Ammon's horn (tissue), 1 donor: ENCODE measurements at regions not wholly inside any gene's neighbourhood (a gene's known extent, or its start where the extent isn't known, plus 50 kb on each side); places are given as distances from the start of the nearest gene placed in this dataset.
"Not testable (repeated sequence)": the region's sequence is repeated elsewhere in the genome, so short reads cannot be mapped to it uniquely, and the experiment has no call there.

ENCODE experiments used
- DNase-seq: peaks from one replicate; pipeline ENCODE4 v3.0.0-alpha.2; 2016; ENCODE audit warnings: low spot score

- DNase-seq, result no peak
These were observed 131.3 kb downstream of the LPIN1 start for GRCh38 chr2:11877764-11878163.

- DNase-seq, result not testable (repeated sequence)
These were observed 138.8 kb downstream of the LPIN1 start for GRCh38 chr2:11885253-11885652.

- not testable (repeated sequence) for DNase-seq
These were observed 140.5 kb downstream of the LPIN1 start for GRCh38 chr2:11886899-11887298.

GRCh38 chr2:11889101-11889850 is 142.8 kb downstream of the LPIN1 start:
- no peak for DNase-seq

- no peak for DNase-seq
These were observed 143.4 kb downstream of the LPIN1 start for GRCh38 chr2:11889854-11890253.

- no peak for DNase-seq
These were observed 144.6 kb downstream of the LPIN1 start for GRCh38 chr2:11891028-11891427.

GRCh38 chr2:11891671-11892440 is 145.4 kb downstream of the LPIN1 start:
- no peak for DNase-seq

GRCh38 chr2:11896386-11896785 is 150.0 kb downstream of the LPIN1 start:
- DNase-seq, result no peak

- no peak for DNase-seq
These were observed 152.1 kb downstream of the LPIN1 start for GRCh38 chr2:11898576-11898975.

GRCh38 chr2:11899264-11899818 is 152.9 kb downstream of the LPIN1 start:
- DNase-seq, result no peak

- not testable (repeated sequence) for DNase-seq
These were observed 154.5 kb downstream of the LPIN1 start for GRCh38 chr2:11900891-11901290.

GRCh38 chr2:11901351-11902069 is 155.1 kb downstream of the LPIN1 start:
- no peak for DNase-seq

- no peak for DNase-seq
These were observed 156.7 kb downstream of the LPIN1 start for GRCh38 chr2:11903085-11903606.

GRCh38 chr2:11904029-11904428 is 157.6 kb downstream of the LPIN1 start:
- DNase-seq, result no peak

GRCh38 chr2:11904941-11905340 is 158.5 kb downstream of the LPIN1 start:
- DNase-seq, result no peak

- DNase-seq, result peak; percentile 29
These were observed 160.8 kb downstream of the LPIN1 start for GRCh38 chr2:11907190-11907589.

GRCh38 chr2:11910971-11911370 is 164.5 kb downstream of the LPIN1 start:
- no peak for DNase-seq

GRCh38 chr2:11912980-11913379 is 166.5 kb downstream of the LPIN1 start:
- DNase-seq, result no peak

- no peak for DNase-seq
These were observed 168.0 kb downstream of the LPIN1 start for GRCh38 chr2:11914455-11914854.

- DNase-seq, result no peak
These were observed 169.2 kb downstream of the LPIN1 start for GRCh38 chr2:11915650-11916049.

- no peak for DNase-seq
These were observed 173.5 kb downstream of the LPIN1 start for GRCh38 chr2:11919953-11920352.

GRCh38 chr2:11920993-11921583 is 174.7 kb downstream of the LPIN1 start:
- DNase-seq, result no peak
